ENCODE measurements at regions not wholly inside any gene's neighbourhood (a gene's known extent, or its start where the extent isn't known, plus 50 kb on each side); places are given as distances from the start of the nearest gene placed in this dataset.

GRCh38 chr18:60784161-60784560 lies 411.6 kb upstream of the MC4R start:
- no peak overlapping the region for H2AFZ ChIP-seq (ENCODE audit: low read length)
- no peak overlapping the region for H2BK5ac ChIP-seq (ENCODE audit: low read depth, low read length)
- no peaks in the 10 kb centered on the region for H3K4me1 ChIP-seq (replicated peaks in 1 of 4; ENCODE audit: control insufficient read depth in 3 of 4, insufficient read depth in 4 of 4, low read length in 3 of 4)
- no peaks in the 10 kb centered on the region for H3K36me3 ChIP-seq (ENCODE audit: control insufficient read depth in 2 of 4, insufficient read depth in 4 of 4, low read length in 3 of 4)
- H3K27ac ChIP-seq (ENCODE audit: low read depth, low read length), result no peak overlapping the region
- no peak for DNase-seq (ENCODE audit: low read depth in 1 of 2, low spot score in 2 of 2)
- no peak overlapping the region for H3K4ac ChIP-seq (replicated peaks; ENCODE audit: insufficient read length, low read depth, low read length)
- H3K4me2 ChIP-seq (ENCODE audit: insufficient read depth in 1 of 2, low read depth in 2 of 2, low read length in 2 of 2), result no peak overlapping the region
- no peak overlapping the region for H3K23ac ChIP-seq (ENCODE audit: insufficient read length)
- FAIRE-seq, result no peak
- no peak overlapping the region for H2AK5ac ChIP-seq (ENCODE audit: low read depth, low read length)
- H3K79me2 ChIP-seq (ENCODE audit: control insufficient read depth in 1 of 2, insufficient read depth in 2 of 2, low read length in 2 of 2), result no peaks in the 10 kb centered on the region
- H3K14ac ChIP-seq (ENCODE audit: insufficient read length), result no peak overlapping the region
- H3K23me2 ChIP-seq (ENCODE audit: low read depth, low read length), result no peaks in the 10 kb centered on the region
- no peak overlapping the region for H3K9ac ChIP-seq (replicated peaks in 1 of 4; ENCODE audit: extremely low read depth in 1 of 4, low read depth in 3 of 4, low read length in 3 of 4)
- no peak overlapping the region for H2BK15ac ChIP-seq (ENCODE audit: low read length)
- no peak overlapping the region for H4K5ac ChIP-seq (ENCODE audit: insufficient read length, low read depth, low read length)
- WGBS, 2 experiments (ENCODE audit: extremely low coverage in 1 of 2, insufficient coverage in 1 of 2, insufficient read length in 1 of 2, insufficient replicate concordance in 2 of 2, low coverage in 1 of 2, low lambda C conversion rate in 2 of 2, missing lambda C conversion rate in 1 of 2), result 88% methylated on average over 1 of the region's 1 CpG; no CpG with 5 or more reads in 1 of the 2 experiments
- H4K20me1 ChIP-seq (replicated peaks in 1 of 2; ENCODE audit: control insufficient read depth in 1 of 2, insufficient read depth in 2 of 2, low read length in 2 of 2), result no peaks in the 10 kb centered on the region
- no peak overlapping the region for H4K8ac ChIP-seq (ENCODE audit: extremely low read depth, insufficient read depth, low read length)
- no peak overlapping the region for H2BK120ac ChIP-seq (replicated peaks; ENCODE audit: low read depth, low read length)
- no peaks in the 10 kb centered on the region for H3K79me1 ChIP-seq (ENCODE audit: low read depth, low read length)
- H2BK12ac ChIP-seq (ENCODE audit: low read depth, low read length), result no peak overlapping the region
- no peak overlapping the region for H3K4me3 ChIP-seq (ENCODE audit: extremely low read depth in 1 of 4, insufficient read depth in 2 of 4, low read depth in 3 of 4, low read length in 4 of 4)
- no peak overlapping the region for H2BK20ac ChIP-seq (ENCODE audit: low read length)
- POLR2A ChIA-PET (ENCODE audit: partially characterized antibody), result no interaction called here
- H3K18ac ChIP-seq (ENCODE audit: extremely low read depth, low read length), result no peak overlapping the region
- TF ChIP-seq RBBP5 (IDR thresholded peaks at IDR 0.05; ENCODE audit: borderline replicate concordance, low read depth, low read length) (no peak), GABPA (IDR thresholded peaks at IDR 0.05; ENCODE audit: borderline replicate concordance, insufficient read depth, low read length) (no peak), RAD21 (IDR thresholded peaks at IDR 0.05 in 1 of 2, conservative IDR thresholded peaks at IDR 0.05 in 1 of 2; ENCODE audit: low read depth in 2 of 2, low read length in 2 of 2) (no peak), CHD1 (IDR thresholded peaks at IDR 0.05; ENCODE audit: low read depth, low read length) (no peak), CBX5 (IDR thresholded peaks at IDR 0.05; ENCODE audit: low read depth, low read length) (no peak), BACH1 (IDR thresholded peaks at IDR 0.05; ENCODE audit: low read length) (no peak), TEAD4 (IDR thresholded peaks at IDR 0.05; ENCODE audit: low read depth, low read length) (no peak), POLR2AphosphoS5 (IDR thresholded peaks at IDR 0.05; ENCODE audit: low read depth, low read length) (no peak), TAF7 (optimal IDR thresholded peaks at IDR 0.05; ENCODE audit: borderline replicate concordance, low read depth, low read length) (no peak), RNF2 (IDR thresholded peaks at IDR 0.05; ENCODE audit: borderline replicate concordance, low read depth, low read length, missing control alignments, poor library complexity, severe bottlenecking) (no peak), EZH2 (IDR thresholded peaks at IDR 0.05; ENCODE audit: low read depth, low read length, severe bottlenecking) (no peak), ASH2L (IDR thresholded peaks at IDR 0.05; ENCODE audit: low read length) (no peak), SUZ12 (IDR thresholded peaks at IDR 0.05; ENCODE audit: low read length) (no peak), KDM4A (IDR thresholded peaks at IDR 0.05; ENCODE audit: low read depth, low read length, severe bottlenecking) (no peak), KDM5A (IDR thresholded peaks at IDR 0.05; ENCODE audit: low read length) (no peak)
- no peaks in the 10 kb centered on the region for H3K27me3 ChIP-seq (replicated peaks in 1 of 4; ENCODE audit: control insufficient read depth in 3 of 4, extremely low read depth in 1 of 4, insufficient read depth in 3 of 4, low read length in 3 of 4)
- H4K91ac ChIP-seq (replicated peaks; ENCODE audit: insufficient read length, low read length), result no peak overlapping the region
- CTCF ChIA-PET (ENCODE audit: partially characterized antibody), result no interaction called here
- no peak overlapping the region for H3K56ac ChIP-seq (replicated peaks; ENCODE audit: insufficient read length, low read depth, low read length)
- peaks cover 3 to 7% of the 10 kb centered on the region in 2 experiments; a peak in 2 of 4 replicates for H3K9me3 ChIP-seq (ENCODE audit: insufficient read depth in 2 of 2, low read depth in 1 of 2, low read length in 1 of 2)

Data from H1 (cell line).